PFSK-1 (cell line): ENCODE measurements at regions not wholly inside any gene's neighbourhood (a gene's known extent, or its start where the extent isn't known, plus 50 kb on each side); places are given as distances from the start of the nearest gene placed in this dataset.

Source experiments
- POLR2AphosphoS5 ChIP-seq: IDR thresholded peaks from 2 replicates; pipeline ENCODE4 v1.6.1; 2012; ENCODE audit warnings: low read depth, mild to moderate bottlenecking, control low read depth, low read length, moderate library complexity
- TAF1 ChIP-seq: IDR thresholded peaks from 2 replicates; pipeline ENCODE4 v1.6.1; 2012; ENCODE audit warnings: low read length, control low read depth, borderline replicate concordance; ENCODE audit not compliant: insufficient read depth

DNA sequence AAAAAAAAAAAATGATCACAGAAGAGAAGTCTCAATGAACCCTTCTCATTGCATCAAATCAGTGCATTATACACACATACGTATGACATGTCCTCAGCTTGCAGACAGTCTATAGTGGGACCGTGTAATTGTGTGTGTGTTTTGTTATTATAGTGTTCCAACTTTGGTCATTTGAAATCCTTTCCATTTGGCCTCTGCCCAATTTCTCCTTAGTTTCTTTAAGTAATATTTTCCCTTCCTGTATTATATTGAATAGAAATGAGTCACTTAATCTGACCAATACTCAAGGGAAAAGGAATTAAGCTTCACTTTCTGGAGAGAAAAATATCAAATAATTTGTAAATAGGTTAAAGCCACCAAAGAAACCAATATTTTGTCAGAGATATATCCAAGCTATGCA lies 415.5 kb upstream of the SORCS1 start:
- TF ChIP-seq TAF1 (no peak), POLR2AphosphoS5 (no peak)
